Panc1 (cell line): ENCODE measurements at regions not wholly inside any gene's neighbourhood (a gene's known extent, or its start where the extent isn't known, plus 50 kb on each side); places are given as distances from the start of the nearest gene placed in this dataset.

ENCODE experiments used
- ATAC-seq: fragments of 200-7000 bp; cut with Tn5 transposase; 2 replicates; pipeline ENCODE4 v1.9.1; 2020; ENCODE audit warnings: mild to moderate bottlenecking, moderate library complexity
- BruUV-seq: library from RNA; stranded (reverse); fragments of 400-500 nt; replicated peaks from 2 replicates; lab custom pipeline; 2021; lab: Mats Ljungman, UMichigan
- CTCF ChIA-PET: fragments of 300-600 bp; sonication (Branson Sonifier 250); formaldehyde crosslinking; loops from one replicate; lab custom pipeline; 2022; ENCODE audit warnings: antibody characterized with exemption; lab: Charles Lee
- POLR2A ChIA-PET: fragments of 300-600 bp; sonication (Branson Sonifier 250); formaldehyde crosslinking; loops from one replicate; lab custom pipeline; 2022; ENCODE audit warnings: antibody characterized with exemption; lab: Charles Lee
- DNase-seq: peaks from one replicate; pipeline ENCODE4 v3.0.0-alpha.2; 2010; ENCODE audit warnings: low read depth, low spot score
- H3K27ac ChIP-seq: 2 replicates; pipeline ENCODE4 v1.5.1; 2011; ENCODE audit warnings: mild to moderate bottlenecking, low read length, inconsistent platforms
- H3K27me3 ChIP-seq: fragments of 200-500 bp; sonication (Bioruptor generic); 2 replicates; pipeline ENCODE4 v1.6.0; 2014; ENCODE audit warnings: low read length, inconsistent platforms; ENCODE audit not compliant: control insufficient read depth, insufficient read depth
- H3K36me3 ChIP-seq: fragments of 200-500 bp; sonication (Bioruptor generic); 2 replicates; pipeline ENCODE4 v1.5.1; 2014; ENCODE audit warnings: inconsistent platforms, mild to moderate bottlenecking, low read length, moderate library complexity; ENCODE audit not compliant: control insufficient read depth, insufficient read depth
- H3K4me1 ChIP-seq: 2 replicates; pipeline ENCODE4 v1.5.1; 2011; ENCODE audit warnings: inconsistent platforms, mild to moderate bottlenecking, low read length, moderate library complexity; ENCODE audit not compliant: control insufficient read depth, insufficient read depth
- H3K4me3 ChIP-seq, 2 experiments: 2 replicates each; pipeline ENCODE4 v1.5.1; 2011 to 2012; ENCODE audit warnings: low read depth in 2 of 2, low read length in 2 of 2, mild to moderate bottlenecking in 2 of 2, inconsistent platforms in 1 of 2, moderate library complexity in 1 of 2
- H3K9me3 ChIP-seq: fragments of 200-500 bp; sonication (Bioruptor generic); 2 replicates; pipeline ENCODE4 v1.5.1; 2014; ENCODE audit warnings: low read depth, mild to moderate bottlenecking, inconsistent platforms, low read length, moderate library complexity; ENCODE audit not compliant: control insufficient read depth, insufficient read depth
- POLR2AphosphoS5 ChIP-seq: IDR thresholded peaks from 2 replicates; pipeline ENCODE4 v1.6.1; 2012; ENCODE audit warnings: mild to moderate bottlenecking, low read depth, low read length, moderate library complexity
- SIN3A ChIP-seq: IDR thresholded peaks from 2 replicates; pipeline ENCODE4 v1.6.1; 2012; ENCODE audit warnings: low read depth, mild to moderate bottlenecking, low read length, moderate library complexity, borderline replicate concordance; ENCODE audit not compliant: insufficient read depth
- TCF7L2 ChIP-seq: IDR thresholded peaks from 2 replicates; pipeline ENCODE4 v1.6.1; 2011; ENCODE audit warnings: mild to moderate bottlenecking, low read depth, low read length, inconsistent platforms
- in situ Hi-C: cut with HindIII; loops from 2 replicates; pipeline ENCODE4 v1.10.0; 2016; ENCODE audit warnings: low sequenced_read_pairs, low pct_unique_long_range_greater_than_20kb
- intact Hi-C: fragments of 100-400 bp; cut with micrococcal nuclease; formaldehyde crosslinking; loops from one replicate; pipeline ENCODE4 v1.10.0; 2022; ENCODE audit not compliant: unreplicated experiment
- TF ChIP-seq, protein P1 (sequence below), 2 experiments: IDR thresholded peaks; 2 replicates each; pipeline ENCODE4 v1.6.1; 2011 to 2012; ENCODE audit warnings: low read depth in 2 of 2, control low read depth in 1 of 2, low read length in 1 of 2, mild to moderate bottlenecking in 1 of 2, moderate library complexity in 1 of 2; ENCODE audit not compliant: insufficient read depth in 1 of 2
- TF ChIP-seq, protein P2 (sequence below): fragments of 450-650 bp; IDR thresholded peaks from 2 replicates; pipeline ENCODE4 v1.5.1; 2017; ENCODE audit warnings: mild to moderate bottlenecking

DNA sequence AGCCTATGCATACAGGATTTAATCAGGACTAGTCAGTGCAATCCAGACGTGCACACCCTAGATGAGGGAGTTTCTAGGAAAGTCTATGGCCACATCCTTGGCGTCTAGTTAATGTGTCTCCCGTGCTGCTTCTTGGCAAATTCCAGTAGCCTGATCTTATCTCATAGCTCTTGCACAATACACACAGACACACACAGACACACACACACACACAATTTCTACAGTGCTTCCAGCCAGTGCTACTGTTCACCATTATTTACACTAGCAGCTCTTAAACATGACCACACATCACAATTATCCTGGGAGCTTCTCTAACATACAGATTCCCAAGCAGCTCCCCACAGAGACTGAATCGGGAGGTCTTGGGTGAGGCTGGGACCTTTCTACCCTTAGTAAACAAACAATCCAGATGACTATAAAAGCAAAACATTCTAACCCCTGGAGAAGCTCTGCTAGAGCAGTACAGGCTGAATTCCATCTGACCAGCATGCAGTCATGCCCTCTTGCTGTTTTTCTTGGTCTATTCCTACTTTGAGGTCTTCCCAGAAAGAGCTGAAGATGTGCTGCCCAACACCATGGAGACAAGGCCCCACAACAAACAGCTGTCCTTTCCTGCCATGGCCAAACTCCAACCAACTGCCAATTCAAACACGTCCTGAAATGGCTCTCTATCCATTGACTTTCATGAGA is 236.6 kb downstream of the DEPDC1B start:
- TF ChIP-seq TCF7L2, result no peak
- no peak for TF ChIP-seq POLR2AphosphoS5
- TF ChIP-seq, protein P1, sequence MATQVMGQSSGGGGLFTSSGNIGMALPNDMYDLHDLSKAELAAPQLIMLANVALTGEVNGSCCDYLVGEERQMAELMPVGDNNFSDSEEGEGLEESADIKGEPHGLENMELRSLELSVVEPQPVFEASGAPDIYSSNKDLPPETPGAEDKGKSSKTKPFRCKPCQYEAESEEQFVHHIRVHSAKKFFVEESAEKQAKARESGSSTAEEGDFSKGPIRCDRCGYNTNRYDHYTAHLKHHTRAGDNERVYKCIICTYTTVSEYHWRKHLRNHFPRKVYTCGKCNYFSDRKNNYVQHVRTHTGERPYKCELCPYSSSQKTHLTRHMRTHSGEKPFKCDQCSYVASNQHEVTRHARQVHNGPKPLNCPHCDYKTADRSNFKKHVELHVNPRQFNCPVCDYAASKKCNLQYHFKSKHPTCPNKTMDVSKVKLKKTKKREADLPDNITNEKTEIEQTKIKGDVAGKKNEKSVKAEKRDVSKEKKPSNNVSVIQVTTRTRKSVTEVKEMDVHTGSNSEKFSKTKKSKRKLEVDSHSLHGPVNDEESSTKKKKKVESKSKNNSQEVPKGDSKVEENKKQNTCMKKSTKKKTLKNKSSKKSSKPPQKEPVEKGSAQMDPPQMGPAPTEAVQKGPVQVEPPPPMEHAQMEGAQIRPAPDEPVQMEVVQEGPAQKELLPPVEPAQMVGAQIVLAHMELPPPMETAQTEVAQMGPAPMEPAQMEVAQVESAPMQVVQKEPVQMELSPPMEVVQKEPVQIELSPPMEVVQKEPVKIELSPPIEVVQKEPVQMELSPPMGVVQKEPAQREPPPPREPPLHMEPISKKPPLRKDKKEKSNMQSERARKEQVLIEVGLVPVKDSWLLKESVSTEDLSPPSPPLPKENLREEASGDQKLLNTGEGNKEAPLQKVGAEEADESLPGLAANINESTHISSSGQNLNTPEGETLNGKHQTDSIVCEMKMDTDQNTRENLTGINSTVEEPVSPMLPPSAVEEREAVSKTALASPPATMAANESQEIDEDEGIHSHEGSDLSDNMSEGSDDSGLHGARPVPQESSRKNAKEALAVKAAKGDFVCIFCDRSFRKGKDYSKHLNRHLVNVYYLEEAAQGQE (IDR thresholded peaks at IDR 0.05; ENCODE audit: insufficient read depth in 1 of 2, low read depth in 2 of 2, low read length in 1 of 2), result no peak
- TF ChIP-seq, protein P2, sequence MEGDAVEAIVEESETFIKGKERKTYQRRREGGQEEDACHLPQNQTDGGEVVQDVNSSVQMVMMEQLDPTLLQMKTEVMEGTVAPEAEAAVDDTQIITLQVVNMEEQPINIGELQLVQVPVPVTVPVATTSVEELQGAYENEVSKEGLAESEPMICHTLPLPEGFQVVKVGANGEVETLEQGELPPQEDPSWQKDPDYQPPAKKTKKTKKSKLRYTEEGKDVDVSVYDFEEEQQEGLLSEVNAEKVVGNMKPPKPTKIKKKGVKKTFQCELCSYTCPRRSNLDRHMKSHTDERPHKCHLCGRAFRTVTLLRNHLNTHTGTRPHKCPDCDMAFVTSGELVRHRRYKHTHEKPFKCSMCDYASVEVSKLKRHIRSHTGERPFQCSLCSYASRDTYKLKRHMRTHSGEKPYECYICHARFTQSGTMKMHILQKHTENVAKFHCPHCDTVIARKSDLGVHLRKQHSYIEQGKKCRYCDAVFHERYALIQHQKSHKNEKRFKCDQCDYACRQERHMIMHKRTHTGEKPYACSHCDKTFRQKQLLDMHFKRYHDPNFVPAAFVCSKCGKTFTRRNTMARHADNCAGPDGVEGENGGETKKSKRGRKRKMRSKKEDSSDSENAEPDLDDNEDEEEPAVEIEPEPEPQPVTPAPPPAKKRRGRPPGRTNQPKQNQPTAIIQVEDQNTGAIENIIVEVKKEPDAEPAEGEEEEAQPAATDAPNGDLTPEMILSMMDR, result no peak
- TF ChIP-seq SIN3A, result no peak
- Histone ChIP-seq H3K36me3 (no peaks in the 10 kb centered on the region), H3K4me3 (no peak overlapping the region), H3K27ac (no peak overlapping the region), H3K9me3 (no peaks in the 10 kb centered on the region), H3K4me1 (no peaks in the 10 kb centered on the region), H3K27me3 (no peaks in the 10 kb centered on the region)
- ChIA-PET POLR2A (no interaction called here), CTCF (no interaction called here)
- no peak for DNase-seq
- ATAC-seq, result no peak
- intact Hi-C loops (no loop called here), in situ Hi-C loops (no loop called here)
- BruUV-seq, result no TSS peak

DNA sequence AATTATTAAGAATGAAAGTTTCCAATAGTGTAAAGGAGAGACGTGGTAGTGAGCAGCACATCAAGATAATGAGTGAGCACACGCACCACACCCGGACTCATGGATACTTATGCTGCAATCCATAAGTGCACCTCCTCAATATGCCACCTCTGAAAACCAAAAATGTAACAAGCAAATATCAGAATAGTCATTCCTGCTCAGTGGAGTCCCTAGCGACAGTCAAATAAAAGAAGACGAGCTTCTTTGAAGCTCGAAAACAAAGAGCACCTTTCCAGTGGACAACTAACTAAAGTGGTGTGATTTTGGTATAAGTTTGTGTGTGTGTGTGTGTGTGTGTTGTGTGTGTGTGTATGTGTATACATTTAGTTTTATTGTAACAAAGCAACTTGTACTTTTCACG is 241.3 kb downstream of the DEPDC1B start:
- intact Hi-C loops, result no loop called here
- ATAC-seq, result no peak

More for the DNA sequence above, 241.3 kb downstream of the DEPDC1B start:
- ChIA-PET POLR2A (no interaction called here), CTCF (no interaction called here)
- H3K27ac ChIP-seq, result no peak overlapping the region
- no peak overlapping the region for H3K4me3 ChIP-seq
- H3K9me3 ChIP-seq, result no peaks in the 10 kb centered on the region
- no TSS peak for BruUV-seq
- no peak for DNase-seq
- H3K4me1 ChIP-seq, result no peaks in the 10 kb centered on the region
- TF ChIP-seq, protein P1 (IDR thresholded peaks at IDR 0.05; ENCODE audit: insufficient read depth in 1 of 2, low read depth in 2 of 2, low read length in 1 of 2), result no peak
- TF ChIP-seq, protein P2, result peak; percentile 23; the same call in 1 of the 2 replicates
- TF ChIP-seq POLR2AphosphoS5, result no peak
- no peak for TF ChIP-seq TCF7L2
- no peak for TF ChIP-seq SIN3A
- H3K36me3 ChIP-seq, result no peaks in the 10 kb centered on the region
- no peaks in the 10 kb centered on the region for H3K27me3 ChIP-seq
- in situ Hi-C loops, result no loop called here
